ENCODE measurements at regions not wholly inside any gene's neighbourhood (a gene's known extent, or its start where the extent isn't known, plus 50 kb on each side); places are given as distances from the start of the nearest gene placed in this dataset.

- no peak for DNase-seq (ENCODE audit: low read depth, low spot score)
- no peaks in the 10 kb centered on the region for H3K9me3 ChIP-seq (replicated peaks; ENCODE audit: control insufficient read depth, insufficient read depth, low read length)
- no peaks in the 10 kb centered on the region for H3K36me3 ChIP-seq (ENCODE audit: control insufficient read depth in 2 of 2, insufficient read depth in 2 of 2, low read length in 1 of 2)
- CTCF ChIA-PET, result interaction anchor here (1.0 to 1.5 kb wide), 5 partner anchors 12 to 33 kb away, joined by 3 to 6 read pairs (median 5); no protein-coding TSS in a partner anchor
- no peak overlapping the region for H3K27ac ChIP-seq (ENCODE audit: control insufficient read depth, insufficient read depth)
- H3K4me3 ChIP-seq, result no peak overlapping the region
- no peak overlapping the region for H3K9ac ChIP-seq (ENCODE audit: control insufficient read depth, insufficient read depth, low read length)
- H4K20me1 ChIP-seq (ENCODE audit: control insufficient read depth, insufficient read depth), result no peaks in the 10 kb centered on the region
- 0 out of 4 replicates have a peak, but pooled peaks cover 0 to 3% of the 10 kb centered on the region in 2 experiments for H3K27me3 ChIP-seq (replicated peaks in 1 of 2; ENCODE audit: control insufficient read depth in 2 of 2, insufficient read depth in 2 of 2, low read length in 1 of 2)
- no peak for TF ChIP-seq EGR1 (IDR thresholded peaks at IDR 0.05; ENCODE audit: borderline replicate concordance in 1 of 2, low read depth in 2 of 2, low read length in 2 of 2)
- no peak for TF ChIP-seq NR2C1 (IDR thresholded peaks at IDR 0.05)
- no peak for TF ChIP-seq ZSCAN29 (IDR thresholded peaks at IDR 0.05)
- TF ChIP-seq, protein P1, sequence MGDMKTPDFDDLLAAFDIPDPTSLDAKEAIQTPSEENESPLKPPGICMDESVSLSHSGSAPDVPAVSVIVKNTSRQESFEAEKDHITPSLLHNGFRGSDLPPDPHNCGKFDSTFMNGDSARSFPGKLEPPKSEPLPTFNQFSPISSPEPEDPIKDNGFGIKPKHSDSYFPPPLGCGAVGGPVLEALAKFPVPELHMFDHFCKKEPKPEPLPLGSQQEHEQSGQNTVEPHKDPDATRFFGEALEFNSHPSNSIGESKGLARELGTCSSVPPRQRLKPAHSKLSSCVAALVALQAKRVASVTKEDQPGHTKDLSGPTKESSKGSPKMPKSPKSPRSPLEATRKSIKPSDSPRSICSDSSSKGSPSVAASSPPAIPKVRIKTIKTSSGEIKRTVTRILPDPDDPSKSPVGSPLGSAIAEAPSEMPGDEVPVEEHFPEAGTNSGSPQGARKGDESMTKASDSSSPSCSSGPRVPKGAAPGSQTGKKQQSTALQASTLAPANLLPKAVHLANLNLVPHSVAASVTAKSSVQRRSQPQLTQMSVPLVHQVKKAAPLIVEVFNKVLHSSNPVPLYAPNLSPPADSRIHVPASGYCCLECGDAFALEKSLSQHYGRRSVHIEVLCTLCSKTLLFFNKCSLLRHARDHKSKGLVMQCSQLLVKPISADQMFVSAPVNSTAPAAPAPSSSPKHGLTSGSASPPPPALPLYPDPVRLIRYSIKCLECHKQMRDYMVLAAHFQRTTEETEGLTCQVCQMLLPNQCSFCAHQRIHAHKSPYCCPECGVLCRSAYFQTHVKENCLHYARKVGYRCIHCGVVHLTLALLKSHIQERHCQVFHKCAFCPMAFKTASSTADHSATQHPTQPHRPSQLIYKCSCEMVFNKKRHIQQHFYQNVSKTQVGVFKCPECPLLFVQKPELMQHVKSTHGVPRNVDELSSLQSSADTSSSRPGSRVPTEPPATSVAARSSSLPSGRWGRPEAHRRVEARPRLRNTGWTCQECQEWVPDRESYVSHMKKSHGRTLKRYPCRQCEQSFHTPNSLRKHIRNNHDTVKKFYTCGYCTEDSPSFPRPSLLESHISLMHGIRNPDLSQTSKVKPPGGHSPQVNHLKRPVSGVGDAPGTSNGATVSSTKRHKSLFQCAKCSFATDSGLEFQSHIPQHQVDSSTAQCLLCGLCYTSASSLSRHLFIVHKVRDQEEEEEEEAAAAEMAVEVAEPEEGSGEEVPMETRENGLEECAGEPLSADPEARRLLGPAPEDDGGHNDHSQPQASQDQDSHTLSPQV (IDR thresholded peaks at IDR 0.05), result no peak
- TF ChIP-seq TCF3 (IDR thresholded peaks at IDR 0.05; ENCODE audit: borderline replicate concordance, insufficient read depth, low read depth, low read length), result no peak
- no peak for TF ChIP-seq POU2F2 (IDR thresholded peaks at IDR 0.05; ENCODE audit: borderline replicate concordance, low read depth, low read length)
- no peak overlapping the region for H2AFZ ChIP-seq (ENCODE audit: control insufficient read depth, low read depth, low read length)
- no peak for FAIRE-seq
- BruUV-seq (replicated peaks), result no TSS peak
- SMC1A ChIA-PET (ENCODE audit: uncharacterized antibody, unreplicated experiment), result interaction anchor here (1.2 to 2.3 kb wide), 5 partner anchors 11 to 159 kb away, joined by 3 to 11 read pairs (median 3); no protein-coding TSS in a partner anchor
- in situ Hi-C loops (cut with MboI), result no loop called here
- POLR2A ChIA-PET, result interaction anchor here (0.6 to 1.2 kb wide), 2 partner anchors 13 to 42 kb away, joined by 3 to 5 read pairs; no protein-coding TSS in a partner anchor
- RAD21 ChIA-PET (ENCODE audit: unreplicated experiment), result interaction anchor here (1.2 to 1.4 kb wide), 2 partner anchors 17 to 759 kb away, joined by 3 to 4 read pairs; no protein-coding TSS in a partner anchor
- ATAC-seq, result no peak
- no peaks in the 10 kb centered on the region for H3K4me1 ChIP-seq (ENCODE audit: control insufficient read depth, insufficient read depth, low read length)
- no peak overlapping the region for H3K4me2 ChIP-seq (ENCODE audit: control insufficient read depth, insufficient read depth)
- H3K79me2 ChIP-seq (ENCODE audit: control insufficient read depth, insufficient read depth, low read length), result no peaks in the 10 kb centered on the region
- WGBS (ENCODE audit: insufficient coverage, insufficient replicate concordance, low lambda C conversion rate, missing lambda C conversion rate), result 48% methylated on average over 1 of the region's 1 CpG
- intact Hi-C loops (cut with micrococcal nuclease; ENCODE audit: unreplicated experiment), result no loop called here
These were observed 106.7 kb upstream of the NHSL1 start for GRCh38 chr6:138605958-138606357.

Data from GM12878 (cell line).